Astrocyte (in vitro differentiated cells and primary cell): ENCODE measurements at regions not wholly inside any gene's neighbourhood (a gene's known extent, or its start where the extent isn't known, plus 50 kb on each side); places are given as distances from the start of the nearest gene placed in this dataset.

Experiments
- CTCF ChIP-seq: IDR thresholded peaks from 2 replicates; pipeline ENCODE4 v1.5.1; 2011; ENCODE audit warnings: low read depth, mild to moderate bottlenecking, inconsistent platforms, low read length, moderate library complexity; ENCODE audit not compliant: insufficient read depth
- EZH2 ChIP-seq: IDR thresholded peaks from 2 replicates; pipeline ENCODE4 v1.6.1; 2012; ENCODE audit warnings: mild to moderate bottlenecking, low read length, inconsistent platforms; ENCODE audit not compliant: insufficient read depth

- TF ChIP-seq CTCF, result no peak
- no peak for TF ChIP-seq EZH2
Observed at GRCh38 chr7:41811941-41812340, 109.1 kb upstream of the INHBA start.
